GM12892 (cell line): ENCODE measurements at regions not wholly inside any gene's neighbourhood (a gene's known extent, or its start where the extent isn't known, plus 50 kb on each side); places are given as distances from the start of the nearest gene placed in this dataset.

ENCODE experiments used
- POLR2A ChIP-seq: IDR thresholded peaks from 2 replicates; pipeline ENCODE4 v1.6.1; 2011; ENCODE audit warnings: low read depth, low read length, control low read depth
- POLR2AphosphoS5 ChIP-seq: IDR thresholded peaks from 2 replicates; pipeline ENCODE4 v1.6.1; 2011; ENCODE audit warnings: low read depth, low read length, control low read depth
- TAF1 ChIP-seq: IDR thresholded peaks from 2 replicates; pipeline ENCODE4 v1.6.1; 2011; ENCODE audit warnings: low read depth, mild to moderate bottlenecking, control low read depth, low read length, borderline replicate concordance

GRCh38 chr10:24156686-24157085, 52.3 kb upstream of the KIAA1217 start:
- TF ChIP-seq TAF1 (no peak), POLR2A (no peak), POLR2AphosphoS5 (no peak)
